ENCODE measurements at regions not wholly inside any gene's neighbourhood (a gene's known extent, or its start where the extent isn't known, plus 50 kb on each side); places are given as distances from the start of the nearest gene placed in this dataset.

DNA sequence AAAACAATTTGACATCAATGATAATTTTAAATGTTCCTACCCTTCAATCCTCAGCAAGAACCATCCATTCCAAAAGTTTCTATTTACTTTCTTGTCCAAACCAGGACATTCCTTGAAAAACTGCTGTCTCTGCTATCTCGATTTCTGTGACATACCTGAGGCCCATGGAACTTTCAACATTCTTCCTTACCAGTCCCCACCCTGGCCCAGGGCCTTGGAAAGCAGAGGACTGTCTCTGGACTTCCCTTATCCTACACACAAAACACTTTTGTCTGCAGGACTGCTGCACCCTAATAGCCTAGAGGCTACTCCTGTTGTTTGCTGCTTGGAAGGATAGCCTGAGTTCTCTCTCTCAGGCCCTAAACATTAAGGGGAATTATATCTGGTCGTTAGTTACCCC, 151.8 kb upstream of the DHRS4 start:
- Histone ChIP-seq H3K36me3 (ENCODE audit: control insufficient read depth in 2 of 2, extremely low read depth in 1 of 2, insufficient read depth in 2 of 2, low read length in 2 of 2) (no peaks in the 10 kb centered on the region), H3K79me2 (ENCODE audit: control insufficient read depth, insufficient read depth, low read length) (no peaks in the 10 kb centered on the region), H2AFZ (ENCODE audit: control insufficient read depth, low read length) (no peak overlapping the region), H3K9me3 (ENCODE audit: control insufficient read depth, low read depth, low read length) (no peaks in the 10 kb centered on the region), H3K4me3 (ENCODE audit: control insufficient read depth in 2 of 3, extremely low read depth in 1 of 3, insufficient read depth in 2 of 3, low read depth in 1 of 3, low read length in 3 of 3) (no peak overlapping the region), H3K9me1 (ENCODE audit: control insufficient read depth, extremely low read depth, insufficient read depth, low read length) (no peaks in the 10 kb centered on the region), H3K9ac (ENCODE audit: control insufficient read depth, extremely low read depth, insufficient read depth, low read length) (no peak overlapping the region), H3K27ac (ENCODE audit: control insufficient read depth, insufficient read depth, low read length) (no peak overlapping the region), H4K20me1 (ENCODE audit: control insufficient read depth, extremely low read depth, insufficient read depth, low read length) (no peaks in the 10 kb centered on the region), H3K4me1 (ENCODE audit: control insufficient read depth, extremely low read depth, insufficient read depth, low read length) (no peaks in the 10 kb centered on the region), H3K4me2 (ENCODE audit: control insufficient read depth, extremely low read depth, insufficient read depth, low read depth, low read length) (no peak overlapping the region), H3K27me3 (ENCODE audit: control insufficient read depth, extremely low read depth, insufficient read depth, low read length) (no peaks in the 10 kb centered on the region)
- TF ChIP-seq EZH2 (IDR thresholded peaks at IDR 0.05; ENCODE audit: low read length): no peak
- TF ChIP-seq, protein P1, sequence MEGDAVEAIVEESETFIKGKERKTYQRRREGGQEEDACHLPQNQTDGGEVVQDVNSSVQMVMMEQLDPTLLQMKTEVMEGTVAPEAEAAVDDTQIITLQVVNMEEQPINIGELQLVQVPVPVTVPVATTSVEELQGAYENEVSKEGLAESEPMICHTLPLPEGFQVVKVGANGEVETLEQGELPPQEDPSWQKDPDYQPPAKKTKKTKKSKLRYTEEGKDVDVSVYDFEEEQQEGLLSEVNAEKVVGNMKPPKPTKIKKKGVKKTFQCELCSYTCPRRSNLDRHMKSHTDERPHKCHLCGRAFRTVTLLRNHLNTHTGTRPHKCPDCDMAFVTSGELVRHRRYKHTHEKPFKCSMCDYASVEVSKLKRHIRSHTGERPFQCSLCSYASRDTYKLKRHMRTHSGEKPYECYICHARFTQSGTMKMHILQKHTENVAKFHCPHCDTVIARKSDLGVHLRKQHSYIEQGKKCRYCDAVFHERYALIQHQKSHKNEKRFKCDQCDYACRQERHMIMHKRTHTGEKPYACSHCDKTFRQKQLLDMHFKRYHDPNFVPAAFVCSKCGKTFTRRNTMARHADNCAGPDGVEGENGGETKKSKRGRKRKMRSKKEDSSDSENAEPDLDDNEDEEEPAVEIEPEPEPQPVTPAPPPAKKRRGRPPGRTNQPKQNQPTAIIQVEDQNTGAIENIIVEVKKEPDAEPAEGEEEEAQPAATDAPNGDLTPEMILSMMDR (optimal IDR thresholded peaks at IDR 0.05 in 1 of 3, IDR thresholded peaks at IDR 0.05 in 1 of 3, conservative IDR thresholded peaks at IDR 0.05 in 1 of 3; ENCODE audit: extremely low read depth in 1 of 3, insufficient read depth in 2 of 3, low read length in 3 of 3): no peak
- no peak for DNase-seq (ENCODE audit: low read depth, low spot score)
- dilution Hi-C loops (cut with MboI; ENCODE audit: extremely low pct_ligation_motif_present, low sequenced_read_pairs): no loop called here
- no peak for FAIRE-seq

DNA sequence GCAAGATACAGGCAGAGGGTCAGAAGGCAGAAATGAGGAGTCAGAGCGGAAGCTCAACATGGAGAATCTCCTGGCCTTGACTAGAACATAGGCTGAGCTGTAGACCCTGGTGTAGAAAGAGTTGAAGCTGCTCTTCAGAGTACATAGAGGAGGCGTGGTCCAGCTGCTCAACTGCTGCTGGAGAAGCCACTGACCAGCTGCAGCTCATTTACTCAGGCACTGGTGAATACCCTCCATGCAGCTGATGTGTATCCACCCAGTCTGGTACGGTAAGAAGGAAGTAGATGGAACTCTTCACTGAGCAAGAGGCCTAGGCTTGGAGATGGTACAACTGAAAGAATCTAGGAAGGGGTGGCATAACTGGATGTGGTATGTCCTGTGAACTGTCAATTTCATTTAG, 148.8 kb upstream of the DHRS4 start:
- Histone ChIP-seq H2AFZ (ENCODE audit: control insufficient read depth, low read length) (no peak overlapping the region), H3K9ac (ENCODE audit: control insufficient read depth, extremely low read depth, insufficient read depth, low read length) (no peak overlapping the region), H3K36me3 (ENCODE audit: control insufficient read depth in 2 of 2, extremely low read depth in 1 of 2, insufficient read depth in 2 of 2, low read length in 2 of 2) (no peaks in the 10 kb centered on the region), H3K4me1 (ENCODE audit: control insufficient read depth, extremely low read depth, insufficient read depth, low read length) (no peaks in the 10 kb centered on the region), H3K9me1 (ENCODE audit: control insufficient read depth, extremely low read depth, insufficient read depth, low read length) (no peaks in the 10 kb centered on the region), H4K20me1 (ENCODE audit: control insufficient read depth, extremely low read depth, insufficient read depth, low read length) (no peaks in the 10 kb centered on the region), H3K4me2 (ENCODE audit: control insufficient read depth, extremely low read depth, insufficient read depth, low read depth, low read length) (no peak overlapping the region), H3K27me3 (ENCODE audit: control insufficient read depth, extremely low read depth, insufficient read depth, low read length) (no peaks in the 10 kb centered on the region), H3K27ac (ENCODE audit: control insufficient read depth, insufficient read depth, low read length) (no peak overlapping the region), H3K79me2 (ENCODE audit: control insufficient read depth, insufficient read depth, low read length) (no peaks in the 10 kb centered on the region), H3K9me3 (ENCODE audit: control insufficient read depth, low read depth, low read length) (no peaks in the 10 kb centered on the region), H3K4me3 (ENCODE audit: control insufficient read depth in 2 of 3, extremely low read depth in 1 of 3, insufficient read depth in 2 of 3, low read depth in 1 of 3, low read length in 3 of 3) (no peak overlapping the region)
- TF ChIP-seq EZH2 (IDR thresholded peaks at IDR 0.05; ENCODE audit: low read length): no peak
- TF ChIP-seq, protein P1 (optimal IDR thresholded peaks at IDR 0.05 in 1 of 3, IDR thresholded peaks at IDR 0.05 in 1 of 3, conservative IDR thresholded peaks at IDR 0.05 in 1 of 3; ENCODE audit: extremely low read depth in 1 of 3, insufficient read depth in 2 of 3, low read length in 3 of 3): no peak
- DNase-seq (ENCODE audit: low read depth, low spot score) (no peak), FAIRE-seq (no peak)
- dilution Hi-C loops (cut with MboI; ENCODE audit: extremely low pct_ligation_motif_present, low sequenced_read_pairs): no loop called here
